ENCODE measurements at regions not wholly inside any gene's neighbourhood (a gene's known extent, or its start where the extent isn't known, plus 50 kb on each side); places are given as distances from the start of the nearest gene placed in this dataset.

- no peak for DNase-seq (ENCODE audit: low spot score)
- Mint-ChIP-seq H3K36me3 (peaks cover 6% of the 10 kb centered on the region), H3K9me3 (peaks cover 33% of the 10 kb centered on the region), H3K27ac (no peak overlapping the region), H3K27me3 (ENCODE audit: low read depth) (no peaks in the 10 kb centered on the region), H3K4me1 (peaks cover 8% of the 10 kb centered on the region), H3K4me3 (no peak overlapping the region)
- ChIA-PET POLR2A (no interaction called here), CTCF (interaction anchor here (1.2 kb wide), 1 partner anchor 134 kb away, joined by 3 read pairs; no protein-coding TSS in a partner anchor)
- TF ChIP-seq CDX4 (CRISPR knock-in tag; IDR thresholded peaks at IDR 0.05; ENCODE audit: borderline replicate concordance) (no peak), STAT6 (CRISPR knock-in tag; conservative IDR thresholded peaks at IDR 0.05; ENCODE audit: low read depth) (no peak), ZBTB21 (CRISPR knock-in tag; IDR thresholded peaks at IDR 0.05; ENCODE audit: borderline replicate concordance) (no peak), ATF3 (CRISPR knock-in tag; conservative IDR thresholded peaks at IDR 0.05) (no peak), AR (CRISPR knock-in tag; IDR thresholded peaks at IDR 0.05) (no peak), ZSCAN18 (CRISPR knock-in tag; IDR thresholded peaks at IDR 0.05) (no peak), ZNF532 (CRISPR knock-in tag; IDR thresholded peaks at IDR 0.05; ENCODE audit: borderline replicate concordance) (no peak), SMAD3 (CRISPR knock-in tag; IDR thresholded peaks at IDR 0.05; ENCODE audit: borderline replicate concordance) (no peak), TEAD4 (CRISPR knock-in tag; IDR thresholded peaks at IDR 0.05) (no peak), GABPB1 (CRISPR knock-in tag; IDR thresholded peaks at IDR 0.05) (no peak), IRF1 (CRISPR knock-in tag; IDR thresholded peaks at IDR 0.05) (no peak), CTCF (IDR thresholded peaks at IDR 0.05) (no peak), SOX15 (CRISPR knock-in tag; IDR thresholded peaks at IDR 0.05) (no peak), SMAD4 (CRISPR knock-in tag; IDR thresholded peaks at IDR 0.05) (no peak), JUN (CRISPR knock-in tag; IDR thresholded peaks at IDR 0.05) (no peak), NR3C1 (CRISPR knock-in tag; conservative IDR thresholded peaks at IDR 0.05; ENCODE audit: low read depth) (no peak), OVOL2 (CRISPR knock-in tag; IDR thresholded peaks at IDR 0.05; ENCODE audit: borderline replicate concordance) (no peak)
- peak; percentile 38; the same call in 1 of the 2 replicates for ATAC-seq
Measured at GRCh38 chr10:120087109-120087508, 194.6 kb downstream of the SEC23IP start.
